Fibroblast of the aortic adventitia (primary cell): ENCODE measurements at regions not wholly inside any gene's neighbourhood (a gene's known extent, or its start where the extent isn't known, plus 50 kb on each side); places are given as distances from the start of the nearest gene placed in this dataset.

ENCODE experiments used
- DNase-seq: peaks from one replicate; pipeline ENCODE4 v3.0.0-alpha.2; 2010; ENCODE audit warnings: low read depth
- H3K4me3 ChIP-seq: 2 replicates; pipeline ENCODE4 v1.5.1; 2011; ENCODE audit warnings: low read depth, mild to moderate bottlenecking, control low read depth, low read length, moderate library complexity
- TF ChIP-seq, protein P1 (sequence below): IDR thresholded peaks from 2 replicates; pipeline ENCODE4 v1.5.1; 2011; ENCODE audit warnings: mild to moderate bottlenecking, low read length, control low read depth, inconsistent platforms; ENCODE audit not compliant: insufficient read depth

DNA sequence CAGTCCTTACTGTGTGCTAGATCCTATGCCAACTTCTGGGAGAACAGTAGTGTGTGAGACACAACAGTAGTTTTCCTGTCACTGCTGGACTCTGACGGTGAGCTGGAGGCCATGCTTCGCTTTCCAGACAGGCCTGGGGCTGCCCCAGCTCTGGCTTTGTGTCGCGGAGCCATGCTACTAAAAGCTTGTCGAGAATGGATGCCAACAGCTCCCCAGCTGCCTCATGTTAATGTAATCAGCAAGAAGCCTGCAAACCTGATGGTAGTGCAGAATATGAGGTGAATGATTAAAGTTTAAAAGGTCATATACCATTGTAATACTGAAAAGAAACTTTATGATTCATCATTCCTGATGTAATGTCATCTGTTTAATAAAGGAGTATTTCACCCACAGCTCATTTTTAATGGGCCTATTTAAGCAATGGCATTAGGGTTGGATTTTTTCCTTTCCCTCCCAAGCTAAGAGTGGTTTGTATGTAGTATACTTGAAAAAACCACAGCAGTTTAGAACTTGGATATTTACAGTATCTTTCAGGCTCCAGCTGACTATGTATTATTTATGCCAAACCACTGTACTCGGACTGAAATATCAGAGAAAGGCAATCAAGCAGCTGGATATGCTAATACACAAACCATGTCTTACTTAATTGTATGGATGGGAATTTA, 343.0 kb downstream of the NUF2 start:
- TF ChIP-seq, protein P1, sequence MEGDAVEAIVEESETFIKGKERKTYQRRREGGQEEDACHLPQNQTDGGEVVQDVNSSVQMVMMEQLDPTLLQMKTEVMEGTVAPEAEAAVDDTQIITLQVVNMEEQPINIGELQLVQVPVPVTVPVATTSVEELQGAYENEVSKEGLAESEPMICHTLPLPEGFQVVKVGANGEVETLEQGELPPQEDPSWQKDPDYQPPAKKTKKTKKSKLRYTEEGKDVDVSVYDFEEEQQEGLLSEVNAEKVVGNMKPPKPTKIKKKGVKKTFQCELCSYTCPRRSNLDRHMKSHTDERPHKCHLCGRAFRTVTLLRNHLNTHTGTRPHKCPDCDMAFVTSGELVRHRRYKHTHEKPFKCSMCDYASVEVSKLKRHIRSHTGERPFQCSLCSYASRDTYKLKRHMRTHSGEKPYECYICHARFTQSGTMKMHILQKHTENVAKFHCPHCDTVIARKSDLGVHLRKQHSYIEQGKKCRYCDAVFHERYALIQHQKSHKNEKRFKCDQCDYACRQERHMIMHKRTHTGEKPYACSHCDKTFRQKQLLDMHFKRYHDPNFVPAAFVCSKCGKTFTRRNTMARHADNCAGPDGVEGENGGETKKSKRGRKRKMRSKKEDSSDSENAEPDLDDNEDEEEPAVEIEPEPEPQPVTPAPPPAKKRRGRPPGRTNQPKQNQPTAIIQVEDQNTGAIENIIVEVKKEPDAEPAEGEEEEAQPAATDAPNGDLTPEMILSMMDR = no peak
- H3K4me3 ChIP-seq = no peak overlapping the region
- no peak for DNase-seq

DNA sequence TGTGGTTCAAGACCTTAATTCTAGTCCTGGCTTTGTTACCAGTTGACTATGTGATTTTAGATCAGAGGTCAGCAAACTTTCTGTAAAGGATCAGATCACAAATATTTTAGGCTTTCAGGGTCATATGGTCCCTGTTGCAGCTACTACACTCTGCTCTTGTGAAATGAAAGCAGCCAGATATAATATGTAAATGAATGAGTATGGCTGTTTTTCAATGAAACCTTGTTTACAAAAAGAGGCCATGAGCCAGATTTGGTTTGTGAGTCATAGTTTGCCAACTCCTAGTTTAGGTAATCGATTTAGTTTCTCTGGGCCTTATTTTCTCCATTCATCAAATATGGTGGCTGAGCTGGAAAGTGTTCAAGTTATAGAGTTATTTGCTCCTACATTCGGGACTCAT, 346.7 kb downstream of the NUF2 start:
- TF ChIP-seq, protein P1 = no peak
- DNase-seq = no peak
- no peak overlapping the region for H3K4me3 ChIP-seq

DNA sequence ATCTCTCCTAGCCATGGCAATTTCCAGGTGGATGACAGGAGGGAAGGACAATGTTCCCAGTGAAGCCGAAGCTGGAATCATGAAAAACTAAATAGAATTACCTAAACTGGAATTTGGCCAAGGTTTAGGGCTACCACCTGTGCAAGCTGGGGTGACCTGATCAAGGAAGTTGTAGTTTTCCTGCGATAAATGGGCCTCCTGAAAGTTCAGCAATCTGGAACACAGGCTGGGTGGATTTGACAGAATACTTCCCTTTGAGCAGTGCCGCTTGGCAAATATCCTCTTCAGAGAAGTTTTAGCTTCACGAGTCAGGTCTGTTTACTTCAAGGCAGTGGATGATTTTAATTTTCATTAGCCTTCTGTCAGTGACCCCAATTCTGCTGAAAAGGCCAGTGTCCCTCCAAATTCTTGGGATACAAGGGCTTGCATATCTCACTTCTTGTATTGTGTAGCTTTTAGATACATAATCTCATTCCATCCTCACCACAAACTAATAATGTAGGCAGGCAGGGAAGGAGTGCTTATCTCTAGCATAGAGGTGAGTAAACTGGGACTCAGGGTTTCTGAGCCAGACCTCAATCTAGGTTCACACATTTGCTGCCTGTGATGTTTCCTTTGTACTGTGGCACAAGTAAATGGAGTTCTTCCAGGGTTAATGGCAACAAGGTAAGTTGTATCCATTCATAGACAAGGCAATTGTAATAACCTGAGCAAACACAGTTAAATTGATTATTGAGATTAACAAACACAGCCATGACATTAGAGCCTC, 349.4 kb downstream of the NUF2 start:
- DNase-seq = peak; percentile 19
- H3K4me3 ChIP-seq = no peak overlapping the region
- TF ChIP-seq, protein P1 = no peak

DNA sequence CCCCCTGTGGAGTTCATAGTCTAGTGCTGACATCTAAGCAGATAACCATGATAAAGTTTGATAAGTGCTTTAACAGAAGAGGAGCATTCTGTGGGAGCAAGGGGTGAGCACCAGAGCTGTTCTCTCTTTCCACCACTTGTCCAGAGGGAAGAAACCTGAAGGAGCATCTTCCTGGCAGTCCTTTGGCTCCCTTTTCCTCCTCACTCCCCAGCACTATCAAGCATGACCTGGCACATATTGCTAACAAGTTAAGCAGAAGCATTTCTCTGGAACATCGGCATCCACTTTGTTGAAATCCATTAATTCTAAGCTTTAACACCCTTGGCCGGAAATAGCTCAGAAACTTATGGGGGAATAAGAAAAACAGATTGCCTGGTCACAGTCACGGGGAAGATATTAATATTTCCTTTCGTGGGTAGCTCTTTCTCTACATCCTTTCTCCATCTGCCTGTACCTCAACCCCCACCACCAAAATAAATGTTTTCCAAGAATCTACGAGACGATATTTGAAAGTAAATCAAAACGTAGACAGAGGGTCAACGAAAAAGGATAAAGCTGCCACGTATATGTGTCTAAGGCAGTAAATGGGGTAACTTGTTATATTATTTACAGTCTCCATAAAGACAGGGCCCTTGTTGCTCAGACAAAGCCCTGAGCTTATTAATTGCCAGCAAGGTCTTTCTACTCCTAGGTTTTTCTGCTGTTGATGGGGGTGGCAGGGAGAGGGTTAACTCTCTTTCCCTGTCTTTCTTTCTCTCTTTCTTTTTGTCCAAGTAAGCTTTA, 351.4 kb downstream of the NUF2 start:
- no peak overlapping the region for H3K4me3 ChIP-seq
- DNase-seq = no peak

DNA sequence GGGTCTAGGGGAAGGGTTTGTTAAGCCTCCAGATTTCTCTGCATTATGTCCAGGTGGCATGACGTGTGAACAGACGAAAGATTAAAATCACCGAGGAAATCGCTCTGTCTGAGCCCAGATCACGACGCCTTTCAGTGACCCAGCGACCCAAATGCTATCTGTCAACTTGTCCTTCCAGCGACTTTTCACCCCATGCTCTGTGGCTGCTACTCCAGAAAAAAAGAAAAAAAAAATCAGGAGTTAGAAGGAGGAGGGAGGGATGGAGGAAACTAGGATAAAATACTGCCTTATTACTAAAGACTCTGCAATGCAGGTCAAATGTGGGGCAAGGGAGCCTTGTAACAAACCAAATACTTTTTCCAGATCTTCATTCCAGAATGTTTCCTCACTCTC, 352.0 kb downstream of the NUF2 start:
- no peak overlapping the region for H3K4me3 ChIP-seq
- TF ChIP-seq, protein P1 = no peak
- peak; percentile 87 for DNase-seq

More for the DNA sequence above, 351.4 kb downstream of the NUF2 start:
- TF ChIP-seq, protein P1 = no peak

DNA sequence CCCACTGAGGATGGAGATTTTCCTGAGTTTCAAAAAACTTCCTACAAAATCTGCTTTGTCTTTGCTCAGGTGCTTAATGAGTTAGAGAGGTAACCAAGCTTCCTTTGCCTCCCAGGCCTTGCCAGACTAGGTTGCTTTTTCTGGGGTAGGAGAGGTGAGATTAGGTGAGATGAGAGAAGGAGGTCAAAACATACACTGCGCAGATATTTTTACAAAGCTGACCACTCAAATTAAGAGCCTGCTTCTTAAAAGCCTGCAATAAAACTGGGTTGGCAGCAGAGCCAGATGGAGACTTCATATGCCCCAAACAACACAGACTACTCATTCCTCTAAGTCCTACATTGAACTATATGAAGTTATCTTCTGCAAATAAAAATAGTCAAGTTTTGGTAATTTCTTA, 352.5 kb downstream of the NUF2 start:
- DNase-seq = no peak
- TF ChIP-seq, protein P1 = no peak
- no peak overlapping the region for H3K4me3 ChIP-seq
